Testis (tissue), 2 donors: ENCODE measurements at regions not wholly inside any gene's neighbourhood (a gene's known extent, or its start where the extent isn't known, plus 50 kb on each side); places are given as distances from the start of the nearest gene placed in this dataset.

ENCODE experiments used
- DNase-seq: peaks from one replicate; pipeline ENCODE4 v3.0.0-alpha.2; 2019
- H3K27ac ChIP-seq, 2 donors: fragments of 200-600 bp; sonication (generic); one replicate each; pipeline ENCODE4 v1.5.1; 2019
- H3K27me3 ChIP-seq: fragments of 200-600 bp; sonication (generic); one replicate; pipeline ENCODE4 v1.5.1; 2019
- H3K36me3 ChIP-seq: fragments of 200-600 bp; sonication (generic); one replicate; pipeline ENCODE4 v1.5.1; 2017; ENCODE audit warnings: low read depth; ENCODE audit errors: missing control alignments
- H3K4me1 ChIP-seq: fragments of 200-600 bp; sonication (generic); one replicate; pipeline ENCODE4 v1.5.1; 2019
- H3K4me3 ChIP-seq, 2 donors: fragments of 200-600 bp; sonication (generic); one replicate each; pipeline ENCODE4 v1.5.1; 2017 to 2019
- H3K9me3 ChIP-seq: fragments of 200-600 bp; sonication (generic); one replicate; pipeline ENCODE4 v1.5.1; 2017
- POLR2A ChIP-seq: fragments of 450-650 bp; IDR thresholded peaks from one replicate; pipeline ENCODE4 v1.6.1; 2017; ENCODE audit warnings: antibody characterized with exemption, mild to moderate bottlenecking, moderate library complexity
- WGBS, 2 donors: methylation state at CpG; one replicate each; pipeline ENCODE4 v1.1.5; 2018; 5-methylcytosine and 5-hydroxymethylcytosine counted together
- intact Hi-C: fragments of 100-400 bp; cut with DNase I; formaldehyde crosslinking; loops from one replicate; pipeline ENCODE4 v1.15.1; 2023; ENCODE audit warnings: low total_unique reads
- TF ChIP-seq, protein P1 (sequence below), 3 experiments: fragments of 450-650 bp in 2 of 3; fragments of 200-600 bp in 1 of 3; sonication (generic) in 1 of 3; IDR thresholded peaks; one replicate each; pipeline ENCODE4 v1.5.1; 2016 to 2019; ENCODE audit warnings: antibody characterized with exemption in 3 of 3, mild to moderate bottlenecking in 2 of 3, moderate library complexity in 1 of 3

DNA sequence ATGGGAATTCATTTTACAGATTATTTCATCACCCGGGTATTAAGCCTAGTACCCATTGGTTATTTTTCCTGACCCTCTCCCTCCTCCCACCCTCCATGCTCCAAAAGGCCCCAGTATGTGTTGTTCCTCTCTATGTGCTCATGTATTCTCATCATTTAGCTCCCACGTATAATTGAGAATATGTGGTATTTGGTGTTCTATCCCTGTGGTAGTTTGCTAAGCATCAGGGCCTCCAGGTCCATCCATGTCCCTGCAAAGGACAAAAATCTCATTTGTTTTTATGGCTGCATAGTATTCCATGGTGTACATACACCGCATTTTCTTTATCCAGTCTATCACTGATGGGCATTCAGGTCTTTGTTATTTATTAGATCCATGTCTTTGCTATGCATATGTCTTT, 894.1 kb upstream of the MIR17HG start:
- Histone ChIP-seq H3K36me3 (no peaks in the 10 kb centered on the region), H3K27ac (no peak overlapping the region), H3K9me3 (no peaks in the 10 kb centered on the region), H3K4me1 (no peaks in the 10 kb centered on the region), H3K27me3 (no peaks in the 10 kb centered on the region), H3K4me3 (no peak overlapping the region)
- WGBS, 2 donors, result 91 to 97% methylated on average over 3 of the region's 3 CpGs
- DNase-seq, result no peak
- intact Hi-C loops, result no loop called here
- TF ChIP-seq POLR2A, result no peak
- TF ChIP-seq, protein P1, sequence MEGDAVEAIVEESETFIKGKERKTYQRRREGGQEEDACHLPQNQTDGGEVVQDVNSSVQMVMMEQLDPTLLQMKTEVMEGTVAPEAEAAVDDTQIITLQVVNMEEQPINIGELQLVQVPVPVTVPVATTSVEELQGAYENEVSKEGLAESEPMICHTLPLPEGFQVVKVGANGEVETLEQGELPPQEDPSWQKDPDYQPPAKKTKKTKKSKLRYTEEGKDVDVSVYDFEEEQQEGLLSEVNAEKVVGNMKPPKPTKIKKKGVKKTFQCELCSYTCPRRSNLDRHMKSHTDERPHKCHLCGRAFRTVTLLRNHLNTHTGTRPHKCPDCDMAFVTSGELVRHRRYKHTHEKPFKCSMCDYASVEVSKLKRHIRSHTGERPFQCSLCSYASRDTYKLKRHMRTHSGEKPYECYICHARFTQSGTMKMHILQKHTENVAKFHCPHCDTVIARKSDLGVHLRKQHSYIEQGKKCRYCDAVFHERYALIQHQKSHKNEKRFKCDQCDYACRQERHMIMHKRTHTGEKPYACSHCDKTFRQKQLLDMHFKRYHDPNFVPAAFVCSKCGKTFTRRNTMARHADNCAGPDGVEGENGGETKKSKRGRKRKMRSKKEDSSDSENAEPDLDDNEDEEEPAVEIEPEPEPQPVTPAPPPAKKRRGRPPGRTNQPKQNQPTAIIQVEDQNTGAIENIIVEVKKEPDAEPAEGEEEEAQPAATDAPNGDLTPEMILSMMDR (IDR thresholded peaks at IDR 0.05), result no peak

DNA sequence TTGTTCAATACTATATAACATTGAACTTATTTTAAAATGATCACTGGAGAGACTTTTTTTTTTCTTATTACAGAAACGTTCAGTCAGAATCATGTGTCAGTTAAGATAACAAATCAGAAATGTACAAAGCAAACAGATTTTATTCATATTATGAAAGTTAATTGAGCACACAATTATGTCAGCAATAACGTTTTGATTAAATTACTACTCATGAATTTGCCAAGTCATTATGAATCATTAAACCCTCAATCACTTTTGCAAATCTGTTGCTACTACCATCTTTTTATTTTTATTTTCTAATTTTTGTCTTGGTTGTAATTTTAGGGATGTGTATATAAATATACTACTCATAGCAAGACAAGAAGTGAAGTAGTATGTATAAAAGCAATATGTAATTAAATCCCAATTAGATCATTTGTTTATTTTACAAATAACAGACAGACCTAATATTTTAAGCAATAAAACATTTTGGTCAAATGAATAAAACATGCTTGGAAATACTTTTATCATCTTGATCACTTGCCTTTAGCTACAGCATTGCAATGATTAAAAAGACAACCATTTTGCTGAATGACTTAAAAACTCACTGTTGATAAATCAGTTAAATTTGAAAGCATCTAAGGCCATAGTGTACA, 893.4 kb upstream of the MIR17HG start:
- no peaks in the 10 kb centered on the region for H3K27me3 ChIP-seq
- 63 to 70% methylated on average over 2 of the region's 2 CpGs for WGBS, 2 donors
- no peak overlapping the region for H3K4me3 ChIP-seq
- H3K27ac ChIP-seq, result no peak overlapping the region
- TF ChIP-seq POLR2A, result no peak
- TF ChIP-seq, protein P1 (IDR thresholded peaks at IDR 0.05), result no peak
- H3K9me3 ChIP-seq, result no peaks in the 10 kb centered on the region
- no peaks in the 10 kb centered on the region for H3K4me1 ChIP-seq
- DNase-seq, result no peak
- H3K36me3 ChIP-seq, result no peaks in the 10 kb centered on the region
- intact Hi-C loops, result no loop called here

GRCh38 chr13:90455067-90455466, 892.4 kb upstream of the MIR17HG start:
- no peaks in the 10 kb centered on the region for H3K4me1 ChIP-seq
- intact Hi-C loops, result no loop called here
- no peaks in the 10 kb centered on the region for H3K9me3 ChIP-seq
- 90 to 98% methylated on average over 1 of the region's 1 CpG for WGBS, 2 donors
- no peak overlapping the region for H3K27ac ChIP-seq
- H3K36me3 ChIP-seq, result no peaks in the 10 kb centered on the region
- TF ChIP-seq, protein P1 (IDR thresholded peaks at IDR 0.05), result no peak
- TF ChIP-seq POLR2A, result no peak
- H3K27me3 ChIP-seq, result no peaks in the 10 kb centered on the region
- no peak for DNase-seq
- H3K4me3 ChIP-seq, result no peak overlapping the region

GRCh38 chr13:90455823-90456222, 891.7 kb upstream of the MIR17HG start:
- no peak for TF ChIP-seq POLR2A
- TF ChIP-seq, protein P1 (IDR thresholded peaks at IDR 0.05), result no peak
- Histone ChIP-seq H3K4me1 (no peaks in the 10 kb centered on the region), H3K36me3 (no peaks in the 10 kb centered on the region), H3K4me3 (no peak overlapping the region), H3K27me3 (no peaks in the 10 kb centered on the region), H3K27ac (no peak overlapping the region), H3K9me3 (no peaks in the 10 kb centered on the region)
- intact Hi-C loops, result no loop called here
- no peak for DNase-seq
- 61 to 73% methylated on average over 3 to 4 of the region's 4 CpGs for WGBS, 2 donors

DNA sequence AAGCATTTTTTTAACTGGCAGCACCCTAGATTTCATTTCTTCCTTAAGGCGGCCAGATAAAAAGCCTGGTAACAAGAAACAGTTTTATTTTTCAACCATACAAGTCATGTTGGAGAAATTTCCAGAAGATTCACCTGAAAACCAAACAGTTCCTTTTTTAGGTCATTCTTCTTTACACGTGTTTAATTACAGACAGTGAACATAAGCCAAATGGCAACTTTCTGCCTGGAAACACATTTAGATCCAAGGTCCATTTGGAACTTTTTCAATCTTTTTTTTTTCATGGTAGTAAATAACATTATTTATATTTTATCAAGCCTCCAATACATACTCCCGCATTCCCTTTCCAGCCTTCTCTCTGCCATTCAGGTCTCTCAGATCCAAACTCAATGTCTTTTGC, 886.1 kb upstream of the MIR17HG start:
- H3K4me1 ChIP-seq, result no peaks in the 10 kb centered on the region
- WGBS, 2 donors, result 81 to 83% methylated on average over 3 of the region's 3 CpGs

More for the DNA sequence above, 886.1 kb upstream of the MIR17HG start:
- H3K27me3 ChIP-seq, result no peaks in the 10 kb centered on the region
- H3K4me3 ChIP-seq, result no peak overlapping the region
- H3K36me3 ChIP-seq, result no peaks in the 10 kb centered on the region
- no peak for DNase-seq
- intact Hi-C loops, result no loop called here
- no peak for TF ChIP-seq POLR2A
- TF ChIP-seq, protein P1 (IDR thresholded peaks at IDR 0.05), result no peak
- no peaks in the 10 kb centered on the region for H3K9me3 ChIP-seq
- no peak overlapping the region for H3K27ac ChIP-seq
